IMR-90 (cell line): ENCODE measurements at regions not wholly inside any gene's neighbourhood (a gene's known extent, or its start where the extent isn't known, plus 50 kb on each side); places are given as distances from the start of the nearest gene placed in this dataset.

ENCODE experiments used
- ATAC-seq: fragments of 200-7000 bp; cut with Tn5 transposase; 2 replicates; pipeline ENCODE4 v1.9.1; 2020; ENCODE audit warnings: low read depth, mild to moderate bottlenecking, moderate library complexity
- BruUV-seq: library from RNA; stranded (reverse); fragments of 400-500 nt; replicated peaks from 2 replicates; lab custom pipeline; 2021; lab: Mats Ljungman, UMichigan
- CTCF ChIA-PET: fragments of 300-600 bp; formaldehyde crosslinking; extraction: SDS; loops from one replicate; lab custom pipeline; 2021; ENCODE audit warnings: antibody characterized with exemption; lab: Yijun Ruan, JAX
- POLR2A ChIA-PET: fragments of 300-600 bp; sonication (Branson Sonifier 250); formaldehyde crosslinking; loops from one replicate; lab custom pipeline; 2022; ENCODE audit warnings: antibody characterized with exemption; ENCODE audit not compliant: unreplicated experiment; lab: Charles Lee
- DNase-seq: peaks from one replicate; pipeline ENCODE4 v3.0.0; 2013
- H2AFZ ChIP-seq: replicated peaks from 2 replicates; pipeline ENCODE3; 2013; ENCODE audit warnings: low read length, mild to moderate bottlenecking; ENCODE audit not compliant: poor library complexity
- H2AK5ac ChIP-seq: 2 replicates; pipeline ENCODE4 v1.6.1; 2013; ENCODE audit warnings: low read depth, low read length, inconsistent platforms
- H2AK9ac ChIP-seq: replicated peaks from 2 replicates; pipeline ENCODE3; 2013; ENCODE audit warnings: mild to moderate bottlenecking, low read depth, low read length, moderate library complexity; ENCODE audit not compliant: poor library complexity
- H2BK120ac ChIP-seq: 2 replicates; pipeline ENCODE4 v1.6.1; 2013; ENCODE audit warnings: low read depth, low read length, inconsistent platforms
- H2BK15ac ChIP-seq: 3 replicates; pipeline ENCODE4 v1.6.1; 2013; ENCODE audit warnings: low read depth, low read length, inconsistent platforms
- H2BK20ac ChIP-seq: 2 replicates; pipeline ENCODE4 v1.6.1; 2013; ENCODE audit warnings: low read depth, mild to moderate bottlenecking, inconsistent platforms, low read length, moderate library complexity
- H2BK5ac ChIP-seq: 2 replicates; pipeline ENCODE4 v1.6.1; 2013; ENCODE audit warnings: mild to moderate bottlenecking, low read depth, low read length, inconsistent platforms; ENCODE audit not compliant: poor library complexity, severe bottlenecking
- H3K14ac ChIP-seq: replicated peaks from 2 replicates; pipeline ENCODE4 v1.6.1; 2013; ENCODE audit warnings: low read depth, low read length, inconsistent platforms
- H3K18ac ChIP-seq: 2 replicates; pipeline ENCODE4 v1.6.1; 2013; ENCODE audit warnings: low read depth, low read length, control low read depth
- H3K23ac ChIP-seq: 2 replicates; pipeline ENCODE4 v1.6.1; 2013; ENCODE audit warnings: low read depth, low read length, inconsistent platforms
- H3K27ac ChIP-seq: 2 replicates; pipeline ENCODE4 v1.5.1; 2013; ENCODE audit warnings: mild to moderate bottlenecking, control low read depth, low read length; ENCODE audit not compliant: insufficient read depth
- H3K27me3 ChIP-seq: 2 replicates; pipeline ENCODE4 v1.6.1; 2013; ENCODE audit warnings: low read length; ENCODE audit not compliant: control insufficient read depth, insufficient read depth
- H3K36me3 ChIP-seq: 2 replicates; pipeline ENCODE4 v1.6.1; 2013; ENCODE audit warnings: low read length, mixed read lengths; ENCODE audit not compliant: control insufficient read depth, insufficient read depth
- H3K4ac ChIP-seq: 2 replicates; pipeline ENCODE4 v1.6.1; 2013; ENCODE audit warnings: low read depth, low read length, inconsistent platforms
- H3K4me1 ChIP-seq: 2 replicates; pipeline ENCODE4 v1.6.1; 2013; ENCODE audit warnings: low read length, mixed read lengths; ENCODE audit not compliant: control insufficient read depth, insufficient read depth
- H3K4me2 ChIP-seq: 2 replicates; pipeline ENCODE4 v1.6.1; 2013; ENCODE audit warnings: low read depth, mild to moderate bottlenecking, control low read depth, low read length, moderate library complexity
- H3K4me3 ChIP-seq: 2 replicates; pipeline ENCODE4 v1.5.1; 2013; ENCODE audit warnings: low read depth, mild to moderate bottlenecking, control low read depth, low read length, moderate library complexity; ENCODE audit not compliant: insufficient read depth
- H3K56ac ChIP-seq: 2 replicates; pipeline ENCODE4 v1.6.1; 2013; ENCODE audit warnings: low read length, inconsistent platforms; ENCODE audit not compliant: insufficient read depth; ENCODE audit errors: extremely low read depth
- H3K79me1 ChIP-seq, 2 experiments: 2 replicates each; pipeline ENCODE4 v1.6.1; 2013; ENCODE audit warnings: low read length in 2 of 2, inconsistent platforms in 1 of 2, low read depth in 1 of 2
- H3K9ac ChIP-seq: 2 replicates; pipeline ENCODE4 v1.6.1; 2013; ENCODE audit warnings: low read depth, low read length, control low read depth
- H3K9me1 ChIP-seq: 2 replicates; pipeline ENCODE4 v1.6.1; 2013; ENCODE audit warnings: low read length, inconsistent platforms; ENCODE audit not compliant: insufficient read depth
- H3K9me3 ChIP-seq: 2 replicates; pipeline ENCODE4 v1.6.1; 2013; ENCODE audit warnings: low read length; ENCODE audit not compliant: control insufficient read depth, insufficient read depth
- H4K20me1 ChIP-seq: 2 replicates; pipeline ENCODE4 v1.6.1; 2013; ENCODE audit warnings: low read length, inconsistent platforms; ENCODE audit not compliant: insufficient read depth
- H4K5ac ChIP-seq: 2 replicates; pipeline ENCODE4 v1.6.1; 2013; ENCODE audit warnings: mild to moderate bottlenecking, low read depth, low read length, control low read depth
- H4K8ac ChIP-seq, 2 experiments: 2 replicates each; pipeline ENCODE4 v1.6.1; 2013; ENCODE audit warnings: low read depth in 2 of 2, low read length in 2 of 2, control low read depth in 1 of 2, inconsistent platforms in 1 of 2
- H4K91ac ChIP-seq: 2 replicates; pipeline ENCODE4 v1.6.1; 2013; ENCODE audit warnings: low read depth, low read length, inconsistent platforms; ENCODE audit not compliant: insufficient read depth
- BHLHE40 ChIP-seq: fragments of 150-350 bp; IDR thresholded peaks from 2 replicates; pipeline ENCODE4 v1.6.1; 2016; ENCODE audit warnings: mild to moderate bottlenecking, low read depth, low read length
- CEBPB ChIP-seq: IDR thresholded peaks from 2 replicates; pipeline ENCODE4 v1.6.1; 2012; ENCODE audit warnings: low read depth, low read length, improper control_type of control experiment
- CHD1 ChIP-seq: IDR thresholded peaks from 2 replicates; pipeline ENCODE4 v1.6.1; 2012; ENCODE audit warnings: low read depth, low read length, improper control_type of control experiment
- CTCF ChIP-seq: conservative IDR thresholded peaks from 2 replicates; pipeline ENCODE4 v1.5.1; 2012; ENCODE audit warnings: mild to moderate bottlenecking, low read depth, low read length, improper control_type of control experiment
- ELK1 ChIP-seq: fragments of 150-350 bp; IDR thresholded peaks from 2 replicates; pipeline ENCODE4 v1.6.1; 2016; ENCODE audit warnings: low read depth, mild to moderate bottlenecking, low read length, moderate library complexity, borderline replicate concordance
- FOS ChIP-seq: fragments of 150-350 bp; IDR thresholded peaks from 2 replicates; pipeline ENCODE4 v1.6.1; 2016; ENCODE audit warnings: low read depth, low read length
- MAFK ChIP-seq: IDR thresholded peaks from 2 replicates; pipeline ENCODE4 v1.6.1; 2012; ENCODE audit warnings: low read depth, low read length, improper control_type of control experiment
- MAZ ChIP-seq: IDR thresholded peaks from 2 replicates; pipeline ENCODE4 v1.6.1; 2012; ENCODE audit warnings: low read depth, mild to moderate bottlenecking, low read length, improper control_type of control experiment, moderate library complexity, borderline replicate concordance
- MXI1 ChIP-seq: IDR thresholded peaks from 2 replicates; pipeline ENCODE4 v1.6.1; 2012; ENCODE audit warnings: low read depth, mild to moderate bottlenecking, low read length, moderate library complexity, borderline replicate concordance
- NFE2L2 ChIP-seq: fragments of 150-350 bp; IDR thresholded peaks from 2 replicates; pipeline ENCODE4 v1.6.1; 2016; ENCODE audit warnings: low read depth, mild to moderate bottlenecking, low read length
- POLR2A ChIP-seq: IDR thresholded peaks from 2 replicates; pipeline ENCODE4 v1.6.1; 2012; ENCODE audit warnings: mild to moderate bottlenecking, low read depth, low read length
- RAD21 ChIP-seq: IDR thresholded peaks from 2 replicates; pipeline ENCODE4 v1.6.1; 2012; ENCODE audit warnings: low read length, improper control_type of control experiment
- RCOR1 ChIP-seq: IDR thresholded peaks from 2 replicates; pipeline ENCODE4 v1.6.1; 2012; ENCODE audit warnings: mild to moderate bottlenecking, low read length, improper control_type of control experiment; ENCODE audit not compliant: insufficient replicate concordance
- RFX5 ChIP-seq: IDR thresholded peaks from 2 replicates; pipeline ENCODE4 v1.8.0; 2012; ENCODE audit warnings: low read depth, mild to moderate bottlenecking, low read length, moderate library complexity
- SMC3 ChIP-seq: fragments of 150-350 bp; IDR thresholded peaks from 2 replicates; pipeline ENCODE4 v1.6.1; 2016; ENCODE audit warnings: low read depth, mild to moderate bottlenecking, antibody characterized with exemption, low read length, moderate library complexity
- USF2 ChIP-seq: fragments of 150-350 bp; IDR thresholded peaks from 2 replicates; pipeline ENCODE4 v1.6.1; 2017; ENCODE audit warnings: mild to moderate bottlenecking, antibody characterized with exemption, low read length, low read depth
- WGBS, 2 experiments: methylation state at CpG; one replicate each; pipeline versions ENCODE4 v1.1.5 to v1.1.7; 2013; ENCODE audit warnings: missing lambda C conversion rate in 2 of 2; ENCODE audit not compliant: insufficient read length in 1 of 2; ENCODE audit errors: extremely low coverage in 2 of 2; 5-methylcytosine and 5-hydroxymethylcytosine counted together
- dilution Hi-C: fragments of 300-500 bp; cut with HindIII; formaldehyde crosslinking; loops from one replicate; pipeline ENCODE4 v1.14.3; 2018; ENCODE audit warnings: low sequenced_read_pairs; ENCODE audit not compliant: unreplicated experiment
- in situ Hi-C: fragments of 300-500 bp; cut with MboI; formaldehyde crosslinking; loops from 3 replicates; pipeline ENCODE4 v1.14.3; 2019; ENCODE audit warnings: low sequenced_read_pairs, inconsistent platforms, mixed read lengths
- intact Hi-C: fragments of 100-400 bp; cut with micrococcal nuclease; formaldehyde crosslinking; loops from 2 replicates; pipeline ENCODE4 v1.10.0; 2022

GRCh38 chr2:129641371-129641770, 338.1 kb upstream of the RAB6C start:
- Histone ChIP-seq H3K4ac (no peak overlapping the region), H4K8ac (no peak overlapping the region), H4K91ac (no peak overlapping the region), H3K4me2 (no peak overlapping the region), H2AFZ (no peak overlapping the region), H3K23ac (no peak overlapping the region), H3K27me3 (no peaks in the 10 kb centered on the region), H2BK5ac (no peak overlapping the region), H3K4me1 (no peaks in the 10 kb centered on the region), H4K20me1 (no peaks in the 10 kb centered on the region), H2AK5ac (no peak overlapping the region), H3K56ac (no peak overlapping the region), H3K4me3 (no peak overlapping the region), H2AK9ac (no peak overlapping the region), H2BK20ac (no peak overlapping the region), H3K14ac (no peak overlapping the region), H2BK15ac (no peak overlapping the region), H3K9ac (no peak overlapping the region), H3K18ac (no peak overlapping the region), H3K9me1 (no peaks in the 10 kb centered on the region), H3K9me3 (peaks cover 23% of the 10 kb centered on the region), H3K79me1 (no peaks in the 10 kb centered on the region), H2BK120ac (no peak overlapping the region), H4K5ac (no peak overlapping the region), H3K36me3 (no peaks in the 10 kb centered on the region), H3K27ac (no peak overlapping the region)
- no CpG with 5 or more reads among the region's 2 CpGs for WGBS, 2 experiments
- intact Hi-C loops (no loop called here), dilution Hi-C loops (no loop called here), in situ Hi-C loops (no loop called here)
- ATAC-seq (no peak), DNase-seq (no peak)
- ChIA-PET POLR2A (no interaction called here), CTCF (no interaction called here)
- no TSS peak for BruUV-seq
- TF ChIP-seq BHLHE40, result no peak
- TF ChIP-seq MXI1, result no peak
- no peak for TF ChIP-seq CTCF
- no peak for TF ChIP-seq CHD1
- no peak for TF ChIP-seq CEBPB
- TF ChIP-seq NFE2L2, result no peak
- no peak for TF ChIP-seq POLR2A
- TF ChIP-seq RFX5, result no peak
- TF ChIP-seq MAZ, result no peak
- no peak for TF ChIP-seq SMC3
- TF ChIP-seq FOS, result no peak
- no peak for TF ChIP-seq RCOR1
- TF ChIP-seq USF2, result no peak
- no peak for TF ChIP-seq RAD21
- TF ChIP-seq ELK1, result no peak
- no peak for TF ChIP-seq MAFK
